HG03095 (cell line): ENCODE measurements at regions not wholly inside any gene's neighbourhood (a gene's known extent, or its start where the extent isn't known, plus 50 kb on each side); places are given as distances from the start of the nearest gene placed in this dataset.

ENCODE experiments used
- ATAC-seq: cut with Tn5 transposase; IDR thresholded peaks from one replicate; pipeline ENCODE4 v1.9.1; 2021; ENCODE audit warnings: moderate library complexity; ENCODE audit not compliant: unreplicated experiment

DNA sequence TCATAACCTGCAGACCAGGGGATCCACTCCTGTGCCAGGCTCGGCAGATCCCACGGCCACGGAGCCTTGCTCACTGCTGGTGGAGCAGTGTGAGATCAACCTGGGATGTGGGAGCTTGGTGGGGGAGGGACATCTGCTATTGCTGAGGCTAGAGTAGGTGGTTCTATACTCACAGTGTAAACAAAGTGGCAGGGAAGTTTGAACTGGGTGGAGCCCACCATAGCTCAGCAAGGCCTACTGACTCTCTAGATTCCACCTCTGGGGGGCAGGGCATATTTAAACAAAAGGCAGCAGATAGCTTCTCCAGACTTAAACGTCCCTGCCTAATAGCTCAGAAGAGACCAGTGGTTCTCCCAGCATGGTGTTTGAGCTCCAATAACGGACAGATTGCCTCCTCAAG is 54.7 kb upstream of the EPHA5 start:
- no peak for ATAC-seq
